HG02943 (cell line): ENCODE measurements at regions not wholly inside any gene's neighbourhood (a gene's known extent, or its start where the extent isn't known, plus 50 kb on each side); places are given as distances from the start of the nearest gene placed in this dataset.
"Not testable (repeated sequence)": the region's sequence is repeated elsewhere in the genome, so short reads cannot be mapped to it uniquely, and the experiment has no call there.

Experiments
- ATAC-seq: cut with Tn5 transposase; IDR thresholded peaks from one replicate; pipeline ENCODE4 v1.9.1; 2021; ENCODE audit warnings: mild to moderate bottlenecking, low read depth, moderate library complexity; ENCODE audit not compliant: unreplicated experiment

DNA sequence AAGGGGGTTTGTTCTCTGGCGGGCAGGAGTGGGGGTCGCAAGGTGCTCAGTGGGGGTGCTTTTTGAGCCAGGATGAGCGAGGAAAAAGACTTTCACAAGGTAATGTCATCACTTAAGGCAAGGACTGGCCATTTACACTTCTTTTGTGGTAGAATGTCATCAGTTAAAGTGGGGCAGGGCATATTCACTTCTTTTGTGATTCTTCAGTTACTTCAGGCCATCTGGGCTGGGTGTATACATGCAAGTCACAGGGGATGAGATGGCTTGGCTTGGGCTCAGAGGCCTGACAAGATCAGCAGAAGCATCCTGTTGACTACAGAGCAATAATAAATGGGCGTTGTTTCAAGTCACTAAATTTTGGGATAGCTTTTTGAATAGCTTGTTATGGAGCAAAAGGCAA is 586.4 kb upstream of the MBL2 start:
- not testable (repeated sequence) for ATAC-seq

GRCh38 chr10:53358536-53358935 is 586.0 kb upstream of the MBL2 start:
- no peak for ATAC-seq

- ATAC-seq, result no peak
Observed at GRCh38 chr10:53357587-53357986, 585.0 kb upstream of the MBL2 start.

GRCh38 chr10:53356616-53357349 is 584.2 kb upstream of the MBL2 start:
- no peak for ATAC-seq

GRCh38 chr10:53342531-53342930 is 569.9 kb upstream of the MBL2 start:
- ATAC-seq, result not testable (repeated sequence)

- ATAC-seq, result not testable (repeated sequence)
Observed at GRCh38 chr10:53338199-53338598, 565.6 kb upstream of the MBL2 start.

- ATAC-seq, result not testable (repeated sequence)
Observed at GRCh38 chr10:53335803-53336422, 563.3 kb upstream of the MBL2 start.

- no peak for ATAC-seq
Observed at GRCh38 chr10:53331460-53331859, 558.9 kb upstream of the MBL2 start.

- ATAC-seq, result not testable (repeated sequence)
Observed at GRCh38 chr10:53326401-53327305, 554.1 kb upstream of the MBL2 start.

- ATAC-seq, result no peak
Observed at GRCh38 chr10:53325066-53325465, 552.5 kb upstream of the MBL2 start.

GRCh38 chr10:53315709-53316108 is 543.1 kb upstream of the MBL2 start:
- ATAC-seq, result no peak

- no peak for ATAC-seq
Observed at GRCh38 chr10:53314876-53315275, 542.3 kb upstream of the MBL2 start.

DNA sequence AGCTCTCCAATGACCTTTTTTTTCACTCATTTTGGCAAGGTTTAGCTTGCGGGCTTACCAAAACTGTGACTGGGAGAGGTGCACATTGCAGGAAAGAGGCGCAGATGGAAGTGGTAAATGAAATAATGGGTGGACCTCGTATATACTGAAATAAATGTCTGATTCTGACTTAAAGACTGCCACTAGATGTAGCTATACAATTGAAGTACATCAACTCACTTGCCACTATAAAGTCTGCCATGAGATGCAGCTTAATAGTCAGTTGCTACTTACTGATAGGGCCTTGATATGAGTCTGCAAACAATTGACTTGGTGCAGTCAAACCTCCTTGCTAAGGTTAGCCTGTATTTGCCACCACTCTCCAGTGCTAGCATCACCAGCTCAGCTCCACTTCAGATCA is 525.9 kb upstream of the MBL2 start:
- ATAC-seq, result no peak

DNA sequence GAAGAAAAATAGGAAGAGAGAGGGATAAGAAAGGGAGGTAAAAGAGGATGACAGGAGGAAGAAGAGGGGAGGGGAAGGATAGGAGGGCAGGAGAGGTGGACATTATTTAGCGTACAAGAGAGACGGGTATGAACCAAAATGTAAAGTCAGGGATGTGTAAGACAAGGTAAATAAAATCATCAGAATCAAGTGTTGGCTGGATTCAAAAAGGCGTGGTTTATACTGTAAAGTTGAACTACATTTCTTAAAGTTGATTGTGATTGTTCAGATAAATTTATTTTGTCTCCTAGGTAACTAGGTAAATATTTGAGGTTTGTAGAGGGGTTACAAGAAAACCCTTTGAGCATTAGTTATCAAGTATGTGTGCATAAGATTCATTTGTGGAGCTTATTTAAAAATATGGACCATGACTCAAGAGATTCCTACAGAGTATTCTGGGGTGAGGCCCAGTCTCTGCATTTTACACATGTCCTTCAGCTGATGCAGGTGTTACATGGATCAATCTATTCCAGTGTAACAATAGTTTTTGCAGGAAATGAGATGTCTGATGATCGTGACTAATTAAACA is 512.1 kb upstream of the MBL2 start:
- ATAC-seq, result no peak

GRCh38 chr10:53276797-53277196 is 504.2 kb upstream of the MBL2 start:
- ATAC-seq, result no peak

GRCh38 chr10:53269482-53269881 is 496.9 kb upstream of the MBL2 start:
- no peak for ATAC-seq

DNA sequence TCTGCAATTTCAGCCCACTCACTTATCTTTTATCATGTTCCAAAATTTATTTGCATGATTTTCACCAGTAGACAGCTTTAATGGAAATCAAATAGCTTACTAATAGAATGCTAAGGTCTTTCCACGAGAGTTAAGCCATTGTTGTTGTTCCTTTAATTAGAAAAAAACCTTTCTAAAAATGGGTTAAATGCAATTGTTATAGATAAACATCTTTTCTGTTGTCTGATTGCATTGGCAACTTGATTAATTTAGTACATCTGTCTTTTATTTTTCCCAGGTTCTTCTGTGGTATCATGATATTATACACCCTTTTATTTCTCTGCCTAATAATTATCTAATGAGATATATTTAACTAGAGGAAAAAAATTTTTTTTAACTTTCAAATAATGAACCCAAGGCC is 487.6 kb upstream of the MBL2 start:
- ATAC-seq, result no peak

DNA sequence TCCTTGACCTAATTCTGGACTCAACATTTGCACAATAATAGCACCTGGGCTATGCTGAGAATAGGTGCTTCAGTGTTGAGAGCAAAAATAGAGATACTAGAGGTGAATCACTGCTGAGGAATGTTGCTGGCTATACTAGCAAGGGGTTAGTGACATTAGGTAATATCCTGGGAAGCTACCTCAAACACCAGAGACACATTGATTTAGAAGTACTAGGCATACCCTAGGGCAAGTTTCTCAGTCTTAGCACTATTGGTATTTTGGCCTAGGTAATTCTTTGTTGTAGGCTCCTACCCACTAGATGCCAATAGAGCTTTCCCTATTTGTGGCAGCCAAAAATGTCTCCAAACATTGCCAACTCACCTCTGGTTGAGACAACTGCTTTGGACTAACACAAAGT is 484.0 kb upstream of the MBL2 start:
- no peak for ATAC-seq

DNA sequence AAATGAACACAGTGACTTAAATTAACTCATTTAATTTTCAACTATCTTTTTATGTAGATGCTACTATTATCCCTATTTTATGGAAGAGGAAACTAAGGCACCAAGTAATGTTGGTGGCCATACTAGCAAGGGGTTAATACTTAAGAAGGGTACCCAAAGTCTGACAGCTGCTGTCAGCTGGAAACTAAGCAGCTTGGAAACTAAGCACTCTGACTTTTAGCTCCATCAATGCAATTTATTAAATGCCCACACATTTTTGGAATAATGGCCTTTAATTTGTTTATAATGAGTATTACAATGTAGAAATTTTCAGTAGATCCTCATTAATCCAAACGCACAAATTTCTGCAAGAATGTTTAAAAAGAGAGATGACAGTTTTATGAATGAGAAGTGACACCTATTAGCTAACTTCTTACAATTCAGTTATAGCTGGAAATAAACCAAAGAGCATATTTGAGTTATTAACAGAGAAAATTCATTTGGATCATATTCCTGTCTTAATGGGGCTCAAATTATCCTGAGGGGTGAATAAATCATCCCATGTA is 483.1 kb upstream of the MBL2 start:
- ATAC-seq, result no peak

DNA sequence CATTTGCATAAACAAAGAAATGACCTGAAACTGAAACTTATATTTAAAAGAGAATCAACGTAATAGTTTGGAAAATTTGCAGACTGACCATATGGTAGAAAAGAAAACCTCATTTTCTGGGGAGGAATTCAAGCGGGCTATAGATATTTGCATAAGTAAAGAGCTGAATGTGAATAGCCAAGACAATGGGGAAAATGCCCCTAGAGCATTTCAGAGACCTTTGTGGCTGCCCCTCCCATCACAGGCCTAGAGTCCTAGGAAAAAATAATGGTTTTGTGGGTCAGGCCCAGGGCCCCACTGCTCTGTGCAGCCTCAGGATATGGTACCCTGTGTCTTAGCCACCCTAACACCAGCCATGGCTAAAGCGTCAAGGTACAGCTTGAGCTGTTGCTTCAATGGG is 480.6 kb upstream of the MBL2 start:
- no peak for ATAC-seq

GRCh38 chr10:53239873-53240272 is 467.3 kb upstream of the MBL2 start:
- ATAC-seq, result no peak
